GM19372 (cell line): ENCODE measurements at regions not wholly inside any gene's neighbourhood (a gene's known extent, or its start where the extent isn't known, plus 50 kb on each side); places are given as distances from the start of the nearest gene placed in this dataset.

Experiments
- ATAC-seq: cut with Tn5 transposase; IDR thresholded peaks from one replicate; pipeline ENCODE4 v1.9.1; 2021; ENCODE audit warnings: mild to moderate bottlenecking, low read depth, moderate library complexity; ENCODE audit not compliant: unreplicated experiment

DNA sequence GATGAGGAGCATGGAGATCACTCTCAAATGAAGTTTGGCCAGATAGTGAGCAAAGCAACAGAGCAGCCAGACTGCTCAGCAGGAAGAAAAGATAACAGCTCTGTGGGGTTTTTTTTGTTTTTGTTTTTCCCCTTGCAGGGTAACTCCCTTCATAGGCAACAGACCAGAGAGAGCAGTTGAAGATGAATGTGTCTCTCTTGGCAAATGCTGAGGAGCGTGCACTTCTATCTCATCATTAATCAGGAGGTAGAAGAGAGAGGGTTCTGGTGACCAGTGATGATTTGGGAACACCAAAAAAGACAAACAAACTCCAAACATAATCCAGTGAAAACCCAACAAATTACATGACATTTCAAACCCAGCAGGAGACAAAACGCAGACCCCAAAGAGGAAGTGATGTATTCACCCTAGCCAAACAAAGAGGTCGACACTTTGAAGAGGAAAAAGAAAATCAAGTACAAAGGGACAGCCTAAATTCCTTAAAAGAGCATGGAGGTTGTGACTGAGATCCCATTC is 66.2 kb upstream of the RREB1 start:
- ATAC-seq: no peak

DNA sequence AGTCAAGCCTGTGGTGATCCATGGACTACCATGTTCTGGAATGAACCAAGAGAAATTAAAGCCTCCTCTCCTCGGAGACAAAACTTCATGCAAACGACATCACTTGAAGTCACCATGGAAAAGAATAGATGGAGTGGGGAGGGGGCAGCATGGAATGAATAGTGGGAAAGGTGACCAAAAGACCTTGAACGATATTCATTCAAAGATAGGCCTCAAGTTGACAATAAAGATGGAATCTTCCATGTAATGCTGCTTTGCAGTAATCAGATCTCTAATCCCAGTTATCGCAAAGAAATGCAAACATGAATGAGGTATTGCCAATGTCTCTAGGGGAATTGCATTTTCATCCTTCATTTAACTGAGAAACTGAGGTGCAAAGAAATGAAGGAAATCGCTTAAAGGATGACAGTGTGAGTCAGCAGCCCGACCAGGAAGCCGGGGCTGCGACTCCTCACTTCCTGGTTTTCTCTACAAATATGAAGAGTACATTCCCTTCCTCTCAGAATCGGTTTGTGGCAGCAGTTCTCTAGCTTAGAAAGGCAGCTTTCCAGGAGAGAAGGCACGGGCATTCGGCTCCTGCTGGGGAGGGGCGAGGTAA is 65.6 kb upstream of the RREB1 start:
- no peak for ATAC-seq

DNA sequence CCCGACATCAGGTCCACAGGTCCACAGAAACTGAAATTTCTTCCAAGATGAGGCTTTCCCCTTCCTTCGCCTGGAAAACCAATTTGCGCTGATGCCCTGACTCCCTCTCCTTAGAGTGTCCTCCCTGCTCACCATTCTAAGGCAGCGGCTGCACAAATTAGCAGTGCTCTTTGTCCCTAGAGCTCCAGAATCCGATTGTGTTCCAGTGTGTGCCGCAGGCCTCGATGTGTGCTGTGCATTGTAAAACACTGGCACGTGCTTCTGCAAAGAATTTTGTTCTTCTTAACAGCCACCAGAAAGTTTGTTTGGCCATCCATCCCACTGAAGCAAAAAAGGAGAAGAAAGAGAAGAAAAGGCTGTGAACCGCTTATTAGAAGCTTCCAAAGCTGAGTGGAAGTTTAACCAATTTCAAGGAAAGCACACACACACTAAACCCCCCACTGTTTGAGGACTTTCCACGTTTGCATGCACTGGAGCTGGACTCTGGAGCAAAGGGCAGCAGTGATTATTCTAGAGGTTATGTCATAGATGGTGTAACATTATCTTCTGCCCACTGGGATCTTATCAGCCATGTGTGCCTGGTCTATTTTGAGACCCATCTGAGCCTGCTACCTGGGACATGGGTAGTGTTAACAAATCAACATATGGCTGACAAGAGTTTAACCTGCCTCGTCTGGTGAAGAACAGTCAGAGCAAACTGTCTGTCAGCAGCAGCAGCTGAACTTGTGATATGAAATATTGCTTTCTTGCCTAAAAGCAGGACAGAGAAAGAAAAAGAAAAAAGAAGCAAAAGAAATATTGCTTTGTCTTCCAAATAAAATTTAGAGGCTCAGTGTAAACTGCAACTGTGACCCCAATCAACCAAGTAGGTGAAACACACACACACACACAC is 64.9 kb upstream of the RREB1 start:
- ATAC-seq: no peak

DNA sequence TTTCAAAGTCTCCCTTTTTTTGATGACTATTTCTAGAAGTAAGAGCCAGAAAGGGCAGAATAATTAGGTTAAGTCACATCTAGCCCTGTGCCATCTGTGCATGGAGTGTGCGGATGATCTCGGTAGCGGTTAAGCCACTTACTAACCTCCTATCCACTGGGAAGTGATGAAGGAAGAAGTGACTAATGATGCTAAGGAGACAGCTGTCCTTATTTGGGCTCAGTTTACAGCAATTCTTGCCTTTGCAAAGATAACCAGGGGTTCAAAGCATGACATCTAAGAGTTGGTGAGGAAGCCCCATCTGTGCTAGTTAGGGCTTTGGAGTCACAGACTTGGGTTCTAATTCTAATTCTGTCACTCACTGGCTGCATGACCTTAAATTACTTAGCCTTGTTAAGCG is 62.4 kb upstream of the RREB1 start:
- no peak for ATAC-seq

DNA sequence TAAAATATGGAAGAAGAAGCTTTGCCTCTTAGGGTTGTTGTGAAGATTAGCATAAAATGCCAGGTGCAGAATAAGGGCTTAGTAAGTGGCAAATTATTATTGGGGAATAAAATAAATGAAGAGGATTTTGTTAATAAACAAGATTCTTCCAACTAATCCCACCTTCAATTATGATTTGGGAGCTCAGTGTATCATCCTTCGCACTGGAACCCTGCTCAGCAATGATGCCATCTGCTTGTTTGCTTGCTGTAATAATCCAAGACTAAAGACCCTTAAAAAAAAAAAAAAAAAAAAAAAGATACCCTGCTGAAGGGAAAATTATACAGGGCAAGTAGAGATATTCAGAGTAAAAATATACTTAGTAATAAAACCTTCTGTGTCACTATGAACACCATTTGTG is 62.0 kb upstream of the RREB1 start:
- no peak for ATAC-seq

DNA sequence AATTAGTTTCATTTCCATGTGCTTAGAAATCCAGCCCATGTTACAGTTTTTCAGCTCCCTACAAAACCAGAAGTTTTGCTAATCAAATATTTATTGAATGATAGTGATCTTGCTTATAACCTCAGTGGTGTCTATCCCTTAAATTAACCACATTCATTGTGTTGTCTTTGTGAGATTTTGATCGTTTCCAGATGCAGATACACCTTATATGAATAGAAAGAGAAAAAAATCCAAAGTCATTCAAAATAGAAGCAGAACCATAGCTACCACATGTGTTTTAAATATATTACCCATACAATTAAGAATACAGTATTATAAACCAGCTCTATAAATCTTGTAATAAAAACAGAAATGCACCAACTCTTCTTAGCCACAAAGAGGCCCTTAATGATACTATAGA is 60.6 kb upstream of the RREB1 start:
- no peak for ATAC-seq

DNA sequence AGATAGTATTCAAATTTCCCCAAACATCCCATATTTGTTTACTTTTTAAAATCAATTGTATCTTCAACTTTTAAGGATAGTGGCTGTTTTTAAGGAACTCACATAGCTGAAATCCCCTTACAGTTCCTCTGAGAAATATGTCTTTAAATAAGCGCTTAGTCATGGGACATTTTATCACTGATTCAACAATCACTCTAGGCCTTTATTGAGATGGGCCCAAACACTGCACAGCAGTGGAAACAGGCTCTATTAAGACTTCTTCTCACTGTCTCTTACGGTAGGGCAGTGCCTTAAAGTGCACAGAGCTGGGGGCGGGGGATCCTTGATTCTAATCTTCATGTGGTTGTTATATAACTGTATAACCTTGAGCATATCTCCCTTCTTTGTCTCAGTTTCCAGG is 59.8 kb upstream of the RREB1 start:
- no peak for ATAC-seq

DNA sequence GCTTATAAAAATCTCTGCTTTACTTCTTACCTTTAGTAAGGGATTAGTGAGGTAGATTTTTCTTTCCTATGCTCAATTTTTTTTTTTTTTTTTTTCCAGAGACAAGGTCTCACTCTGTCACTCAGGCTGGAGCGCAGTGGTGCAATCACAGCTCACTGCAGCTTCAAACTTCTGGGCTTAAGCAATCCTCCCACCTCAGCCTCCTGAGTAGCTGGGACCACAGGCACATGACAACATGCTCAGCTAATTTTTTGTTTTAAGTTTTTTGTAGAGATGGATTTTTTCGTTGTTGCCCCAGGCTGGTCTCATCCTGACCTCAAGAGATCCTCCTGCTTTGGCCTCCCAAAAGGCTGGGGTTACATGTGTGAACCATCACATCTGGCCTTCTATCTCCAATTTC is 58.9 kb upstream of the RREB1 start:
- ATAC-seq: no peak

DNA sequence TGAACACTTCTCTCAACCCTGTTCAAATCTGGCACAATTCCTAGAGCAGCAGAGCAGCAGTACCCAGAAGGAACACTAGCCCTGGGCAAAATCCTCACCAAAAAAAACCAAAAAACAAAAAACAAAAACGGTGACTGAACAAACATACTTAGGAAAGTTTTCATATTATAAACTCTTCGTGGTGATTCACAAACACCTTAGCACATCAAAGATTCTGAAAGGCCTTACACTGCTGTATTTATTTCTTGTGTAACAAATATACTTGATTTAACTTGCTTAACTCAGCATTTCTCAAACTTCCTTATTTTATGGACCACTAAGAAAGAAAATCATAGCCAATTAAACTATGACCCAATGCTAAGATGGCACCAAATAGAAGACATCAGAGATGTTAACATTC is 57.8 kb upstream of the RREB1 start:
- no peak for ATAC-seq

DNA sequence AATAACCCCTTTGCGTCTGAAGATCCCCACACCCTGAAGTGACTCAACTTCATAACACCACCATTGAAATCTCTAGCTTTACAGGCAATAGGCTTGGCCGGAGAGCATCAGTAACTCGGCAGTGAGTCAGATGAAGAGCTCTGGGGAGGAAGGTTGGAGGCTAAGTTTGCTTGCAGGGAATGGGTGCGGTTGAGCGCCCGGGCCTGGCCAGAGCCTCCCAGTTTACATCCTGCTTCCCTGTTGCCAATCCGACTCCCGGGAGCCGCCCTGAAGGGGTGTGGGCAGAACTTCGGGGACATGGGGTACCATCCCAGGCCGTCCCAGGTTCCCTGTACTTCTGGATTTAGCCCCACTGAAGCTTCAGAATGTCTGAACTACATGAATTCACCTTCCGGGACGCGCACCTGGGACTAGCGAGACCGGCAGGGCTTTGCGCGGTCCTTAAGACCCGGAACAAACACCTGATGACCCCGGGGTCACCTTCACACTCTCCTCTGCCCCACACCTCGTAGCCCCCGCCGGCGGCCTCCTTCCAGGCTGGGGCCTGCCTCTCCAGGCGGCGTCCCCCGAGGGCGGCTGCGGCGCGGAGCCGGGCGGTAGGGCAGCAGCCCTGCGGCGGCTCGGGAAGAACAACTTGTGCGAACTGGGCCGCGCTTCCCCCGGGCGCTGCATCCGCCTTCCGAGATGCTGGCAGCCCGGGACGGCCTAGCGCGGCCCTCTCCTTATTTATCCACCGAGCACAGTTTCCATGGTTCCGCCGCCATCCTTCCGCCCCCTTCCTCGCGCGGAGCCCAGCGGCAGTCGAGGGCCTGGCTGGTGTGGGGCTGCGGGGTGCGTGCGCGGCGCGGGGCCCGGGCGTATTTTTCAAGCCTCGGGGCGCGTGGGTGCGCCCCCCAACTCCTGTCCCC is 56.6 kb upstream of the RREB1 start:
- peak; percentile 40 for ATAC-seq

DNA sequence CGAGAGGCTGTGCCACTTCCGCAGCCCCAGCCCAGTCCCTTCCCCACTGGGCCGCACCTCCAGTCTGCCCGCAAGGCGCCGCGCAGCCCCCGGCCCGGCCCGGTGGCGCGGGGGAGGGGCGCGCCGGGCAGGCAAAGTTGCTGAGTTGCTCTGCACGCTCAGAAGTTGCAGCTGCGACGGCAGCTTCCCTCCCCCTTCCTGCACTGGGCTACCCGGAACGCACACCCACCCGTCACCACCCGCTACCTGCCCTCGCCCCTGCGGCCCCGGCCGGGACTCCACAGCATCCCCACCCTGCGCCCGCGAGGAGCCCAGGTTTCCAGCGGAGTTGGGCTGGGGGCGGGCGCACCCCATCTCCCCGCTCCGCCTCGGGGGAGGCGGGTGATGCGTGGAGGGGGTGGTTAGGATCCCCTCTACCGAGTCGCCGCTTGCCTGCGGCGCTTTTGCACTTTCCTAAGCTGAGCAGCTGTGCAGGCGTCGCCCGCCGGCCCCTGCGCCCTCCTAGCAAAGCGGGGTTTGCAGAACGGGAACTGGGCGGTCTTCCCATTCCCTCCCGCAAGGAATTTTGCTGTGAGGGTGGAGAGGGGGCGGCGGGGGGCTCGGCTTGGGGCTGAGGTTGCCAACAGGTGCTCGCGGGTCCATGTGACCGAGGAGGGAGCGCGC is 55.9 kb upstream of the RREB1 start:
- peak; percentile 68 for ATAC-seq

DNA sequence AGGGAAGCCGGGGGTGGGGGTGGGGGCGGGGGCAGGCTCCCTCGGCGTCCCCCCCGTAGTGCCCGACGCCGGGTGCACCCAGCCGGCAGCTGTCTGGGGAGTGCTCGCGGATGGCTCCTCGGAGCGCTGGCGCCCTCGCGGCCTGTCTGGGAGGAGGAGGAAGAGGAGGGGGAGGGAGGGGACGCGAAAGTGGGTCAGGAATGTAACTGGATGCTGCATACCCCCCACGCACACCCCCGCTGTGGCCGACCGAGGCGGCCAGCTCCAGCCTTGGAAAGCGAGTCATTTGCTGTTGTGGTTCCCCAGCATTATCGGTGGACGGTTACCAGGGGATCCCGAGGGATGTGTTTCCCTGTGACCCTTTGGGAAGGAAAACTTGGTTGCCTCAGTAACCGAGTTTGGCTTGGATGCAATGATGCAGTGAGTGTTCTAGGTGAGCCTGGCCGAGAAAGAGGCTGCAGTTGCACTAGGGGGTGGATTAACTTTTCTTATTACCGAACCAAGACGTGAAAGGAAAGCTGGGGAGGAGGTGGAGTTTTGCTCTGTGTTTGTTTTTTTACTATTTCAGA is 55.2 kb upstream of the RREB1 start:
- no peak for ATAC-seq

DNA sequence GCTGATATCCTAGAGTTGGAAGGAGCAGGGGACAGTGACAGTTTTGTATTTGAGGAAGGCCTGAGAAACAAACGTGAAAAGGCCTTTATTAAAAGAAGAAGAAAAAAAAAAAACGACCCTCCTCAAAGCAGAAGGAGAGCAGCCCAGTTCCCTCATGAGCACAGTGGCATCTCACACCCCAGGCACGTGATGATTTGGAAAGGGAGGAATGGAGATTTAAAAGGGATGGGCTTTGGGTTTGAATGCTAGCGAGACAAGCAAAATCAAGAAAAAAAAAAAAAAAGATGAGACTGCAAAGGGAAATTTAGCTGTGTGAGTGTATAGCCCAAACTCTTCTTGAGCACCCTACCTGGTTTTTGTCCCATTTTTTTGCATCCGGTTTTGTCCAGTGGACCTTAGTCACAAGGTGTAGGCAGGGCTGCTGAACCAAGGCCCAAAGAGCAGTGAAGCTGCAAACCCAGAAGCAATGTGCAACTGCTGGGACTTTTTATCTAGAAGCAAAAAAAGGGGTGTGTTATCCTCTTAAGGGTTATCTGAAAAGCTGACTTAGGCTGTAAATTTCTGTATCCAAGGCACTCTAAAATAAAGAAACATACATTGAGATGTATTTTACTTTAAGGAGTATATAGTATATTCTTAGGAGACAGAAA is 54.5 kb upstream of the RREB1 start:
- no peak for ATAC-seq
